SK-N-SH (cell line): ENCODE measurements at regions not wholly inside any gene's neighbourhood (a gene's known extent, or its start where the extent isn't known, plus 50 kb on each side); places are given as distances from the start of the nearest gene placed in this dataset.

Experiments used
- CTCF ChIA-PET: fragments of 300-600, 350-600 bp; formaldehyde crosslinking; extraction: SDS; loops from one replicate; lab custom pipeline; 2021; lab: Yijun Ruan, JAX
- POLR2A ChIA-PET: fragments of 350-600 bp; sonication (Branson Sonifier 250); formaldehyde crosslinking; extraction: SDS; loops from one replicate; lab custom pipeline; 2020; ENCODE audit warnings: antibody characterized with exemption, inconsistent platforms; lab: Yijun Ruan, JAX
- DNase-seq: peaks from one replicate; pipeline ENCODE4 v3.0.0; 2012
- H2AFZ ChIP-seq: fragments of 200-600 bp; sonication (generic); 2 replicates; pipeline ENCODE4 v1.8.1; 2016; ENCODE audit warnings: antibody characterized with exemption, mild to moderate bottlenecking, low read depth
- H3F3A ChIP-seq: fragments of 200-600 bp; sonication (generic); replicated peaks from 2 replicates; pipeline ENCODE3; 2016; ENCODE audit warnings: antibody characterized with exemption, mild to moderate bottlenecking; ENCODE audit not compliant: insufficient read depth
- H3K27ac ChIP-seq, 2 experiments: fragments of 200-500 bp in 1 of 2; fragments of 200-600 bp in 1 of 2; sonication (Bioruptor generic) in 1 of 2; sonication (generic), shearing (Covaris generic) in 1 of 2; 2 replicates each; pipeline versions ENCODE4 v1.5.1 to v1.6.1; 2014 to 2016; ENCODE audit warnings: low read depth in 2 of 2, inconsistent platforms in 1 of 2, low read length in 1 of 2, mild to moderate bottlenecking in 1 of 2, mixed read lengths in 1 of 2
- H3K27me3 ChIP-seq: fragments of 200-600 bp; sonication (generic), shearing (Covaris generic); 2 replicates; pipeline ENCODE4 v1.6.1; 2016; ENCODE audit warnings: mixed run types; ENCODE audit not compliant: insufficient read depth
- H3K36me3 ChIP-seq, 2 experiments: fragments of 200-500 bp in 1 of 2; fragments of 200-600 bp in 1 of 2; sonication (Bioruptor generic) in 1 of 2; sonication (generic) in 1 of 2; replicated peaks in 1 of 2; 2 replicates each; pipeline versions ENCODE3 to v1.5.1; 2014 to 2016; ENCODE audit warnings: low read length in 1 of 2, mild to moderate bottlenecking in 1 of 2; ENCODE audit not compliant: insufficient read depth in 2 of 2, control insufficient read depth in 1 of 2
- H3K4me1 ChIP-seq, 2 experiments: fragments of 200-500 bp in 1 of 2; fragments of 200-600 bp in 1 of 2; sonication (Bioruptor generic) in 1 of 2; sonication (generic), shearing (Covaris generic) in 1 of 2; 2 replicates each; pipeline versions ENCODE4 v1.5.1 to v1.6.1; 2014 to 2016; ENCODE audit warnings: low read depth in 1 of 2, low read length in 1 of 2, mixed run types in 1 of 2; ENCODE audit not compliant: insufficient read depth in 2 of 2, control insufficient read depth in 1 of 2
- H3K4me2 ChIP-seq: fragments of 200-600 bp; sonication (generic), shearing (Covaris generic); 2 replicates; pipeline ENCODE4 v1.6.1; 2017; ENCODE audit warnings: mixed run types
- H3K4me3 ChIP-seq, 2 experiments: fragments of 200-500 bp in 1 of 2; fragments of 200-600 bp in 1 of 2; sonication (Bioruptor generic) in 1 of 2; sonication (generic), shearing (Covaris generic) in 1 of 2; 2 replicates each; pipeline versions ENCODE4 v1.5.1 to v1.8.1; 2014 to 2016; ENCODE audit warnings: low read depth in 2 of 2, inconsistent platforms in 1 of 2, low read length in 1 of 2, mild to moderate bottlenecking in 1 of 2, mixed read lengths in 1 of 2, moderate library complexity in 1 of 2
- H3K79me2 ChIP-seq: fragments of 200-600 bp; sonication (generic); 2 replicates; pipeline ENCODE4 v1.8.1; 2017; ENCODE audit warnings: mild to moderate bottlenecking; ENCODE audit not compliant: insufficient read depth
- H3K9ac ChIP-seq: fragments of 200-600 bp; sonication (generic); 2 replicates; pipeline ENCODE4 v1.6.1; 2017; ENCODE audit warnings: mixed run types
- H3K9me2 ChIP-seq: fragments of 200-600 bp; sonication (generic); 2 replicates; pipeline ENCODE4 v1.6.1; 2017; ENCODE audit warnings: mixed run types
- H3K9me3 ChIP-seq: fragments of 200-600 bp; sonication (generic); 2 replicates; pipeline ENCODE4 v1.6.1; 2017; ENCODE audit warnings: mixed run types, mild to moderate bottlenecking, moderate library complexity
- H4K20me1 ChIP-seq: fragments of 200-600 bp; sonication (generic); 2 replicates; pipeline ENCODE4 v1.6.1; 2017; ENCODE audit warnings: mild to moderate bottlenecking, mixed run types; ENCODE audit not compliant: insufficient read depth
- EP300 ChIP-seq, 2 experiments: IDR thresholded peaks; 2 replicates each; pipeline versions ENCODE4 v1.4.0 to v1.6.1; 2012; ENCODE audit warnings: borderline replicate concordance in 1 of 2, low read depth in 1 of 2, low read length in 1 of 2
- EZH2phosphoT487 ChIP-seq: fragments of 200-600 bp; sonication (generic); IDR thresholded peaks from 2 replicates; pipeline ENCODE4 v1.6.1; 2017; ENCODE audit warnings: low read depth, mixed run types, mild to moderate bottlenecking, antibody characterized with exemption, moderate library complexity, borderline replicate concordance
- FOXJ3 ChIP-seq: sonication (generic); formaldehyde crosslinking; IDR thresholded peaks from 2 replicates; pipeline ENCODE4 v1.5.1; 2020; ENCODE audit warnings: mild to moderate bottlenecking, missing genetic modification reagents
- FOXM1 ChIP-seq: IDR thresholded peaks from 2 replicates; pipeline ENCODE4 v1.4.0; 2012; ENCODE audit warnings: low read depth, mild to moderate bottlenecking
- GABPA ChIP-seq: IDR thresholded peaks from 2 replicates; pipeline ENCODE4 v1.4.0; 2012; ENCODE audit warnings: low read depth, mild to moderate bottlenecking
- JUND ChIP-seq: IDR thresholded peaks from 2 replicates; pipeline ENCODE4 v1.4.0; 2012
- MEF2A ChIP-seq: IDR thresholded peaks from 2 replicates; pipeline ENCODE4 v1.4.0; 2012; ENCODE audit warnings: low read depth, borderline replicate concordance
- NFIC ChIP-seq: IDR thresholded peaks from 2 replicates; pipeline ENCODE4 v1.4.0; 2012; ENCODE audit warnings: borderline replicate concordance
- NRF1 ChIP-seq: IDR thresholded peaks from 2 replicates; pipeline ENCODE4 v1.6.1; 2012; ENCODE audit warnings: low read depth, mild to moderate bottlenecking, low read length
- POLR2AphosphoS5 ChIP-seq: IDR thresholded peaks from 2 replicates; pipeline ENCODE4 v1.6.1; 2012; ENCODE audit warnings: low read depth, low read length
- RAD21 ChIP-seq: IDR thresholded peaks from 2 replicates; pipeline ENCODE4 v1.6.1; 2012; ENCODE audit warnings: mild to moderate bottlenecking, low read length
- RFX5 ChIP-seq: IDR thresholded peaks from 2 replicates; pipeline ENCODE4 v1.6.1; 2012; ENCODE audit warnings: mild to moderate bottlenecking, improper control_type of control experiment, low read length
- RXRA ChIP-seq: IDR thresholded peaks from 2 replicates; pipeline ENCODE4 v1.4.0; 2012; ENCODE audit warnings: low read depth, mild to moderate bottlenecking, borderline replicate concordance
- SIN3A ChIP-seq: IDR thresholded peaks from 2 replicates; pipeline ENCODE4 v1.6.1; 2012; ENCODE audit warnings: low read depth, mild to moderate bottlenecking, low read length, moderate library complexity, borderline replicate concordance
- SMC3 ChIP-seq: IDR thresholded peaks from 2 replicates; pipeline ENCODE4 v1.6.1; 2012; ENCODE audit warnings: low read depth, low read length, improper control_type of control experiment
- YY1 ChIP-seq: IDR thresholded peaks from 2 replicates; pipeline ENCODE4 v1.4.0; 2012; ENCODE audit warnings: low read depth, mild to moderate bottlenecking
- WGBS: methylation state at CpG from one replicate; pipeline ENCODE4 v1.1.6; 2017; ENCODE audit warnings: low lambda C conversion rate; 5-methylcytosine and 5-hydroxymethylcytosine counted together
- TF ChIP-seq, protein P1 (sequence below): fragments of 150-350 bp; IDR thresholded peaks from 2 replicates; pipeline ENCODE4 v1.6.1; 2016; ENCODE audit warnings: mild to moderate bottlenecking, low read depth, low read length
- TF ChIP-seq, protein P2 (sequence below): IDR thresholded peaks from 2 replicates; pipeline ENCODE4 v1.4.0; 2012; ENCODE audit warnings: low read depth
- TF ChIP-seq, protein P3 (sequence below): IDR thresholded peaks from 2 replicates; pipeline ENCODE4 v1.4.0; 2012; ENCODE audit warnings: low read depth, borderline replicate concordance
- TF ChIP-seq, protein P4 (sequence below): IDR thresholded peaks from 2 replicates; pipeline ENCODE4 v1.4.0; 2012; ENCODE audit warnings: low read depth, borderline replicate concordance

DNA sequence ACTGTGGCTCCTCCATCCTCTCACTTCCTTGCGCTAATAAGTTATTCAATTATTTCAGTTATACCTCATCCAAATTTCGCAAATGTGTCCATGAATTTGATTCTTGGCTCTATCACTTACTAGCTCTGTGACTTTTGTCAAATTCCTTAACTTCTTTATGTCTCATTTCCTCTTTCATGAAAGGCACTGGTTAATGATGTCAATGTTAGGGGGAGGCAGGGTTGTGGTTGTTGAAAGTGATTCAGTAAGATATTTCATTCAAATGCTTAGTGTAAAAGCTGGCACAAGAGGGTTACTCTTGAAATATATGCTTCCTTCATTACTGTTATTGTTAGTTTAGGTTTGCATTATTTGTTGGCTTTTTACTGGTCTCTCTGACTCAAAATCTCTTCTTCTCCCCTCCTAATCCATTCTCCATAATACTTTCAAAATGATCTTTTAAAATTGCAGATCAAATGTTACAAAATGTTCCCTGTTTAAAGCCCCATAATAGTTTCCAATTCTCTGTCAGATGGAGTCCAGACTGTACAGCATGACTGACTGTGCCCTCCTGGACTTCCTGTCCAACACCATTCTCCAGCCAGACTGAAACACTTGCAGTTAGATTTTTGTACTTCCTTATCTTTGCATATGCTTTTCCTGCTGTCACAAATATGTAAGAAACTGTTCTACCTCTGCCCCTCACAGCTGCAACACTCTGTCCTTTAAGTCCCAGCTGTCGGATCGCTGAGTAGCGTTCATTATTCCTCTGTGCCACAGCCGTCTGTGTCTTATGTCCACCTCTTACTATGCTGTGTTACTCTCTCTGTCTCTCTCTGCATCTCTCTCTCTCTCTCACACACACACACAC lies 510.6 kb upstream of the RAG2 start:
- Histone ChIP-seq H3F3A (no peaks in the 10 kb centered on the region), H3K4me2 (no peak overlapping the region), H4K20me1 (no peaks in the 10 kb centered on the region), H3K9ac (no peak overlapping the region), H3K36me3 (no peaks in the 10 kb centered on the region), H3K9me3 (no peaks in the 10 kb centered on the region), H3K27ac (no peak overlapping the region), H2AFZ (0 out of 2 replicates have a peak overlapping the region, but pooled peaks have one; percentile 41), H3K79me2 (no peaks in the 10 kb centered on the region), H3K4me1 (peaks cover 0 to 36% of the 10 kb centered on the region in 2 experiments; a peak in 2 of 4 replicates), H3K4me3 (no peak overlapping the region), H3K27me3 (no peaks in the 10 kb centered on the region), H3K9me2 (no peaks in the 10 kb centered on the region)
- CTCF ChIA-PET = interaction anchor here (0.6 to 0.9 kb wide), 2 partner anchors 14 to 160 kb away, joined by 3 to 4 read pairs; no protein-coding TSS in a partner anchor
- POLR2A ChIA-PET = no interaction called here
- no peak for DNase-seq
- TF ChIP-seq RFX5 (no peak), POLR2AphosphoS5 (no peak), RAD21 (no peak), FOXJ3 (CRISPR knock-in tag) (no peak), NRF1 (no peak), MEF2A (no peak), GABPA (no peak), JUND (no peak), YY1 (no peak), EP300 (IDR thresholded peaks at IDR 0.05; ENCODE audit: borderline replicate concordance in 1 of 2, low read depth in 1 of 2, low read length in 1 of 2) (no peak), RXRA (no peak), NFIC (no peak), FOXM1 (no peak), SMC3 (no peak), EZH2phosphoT487 (no peak), SIN3A (no peak)
- TF ChIP-seq, protein P1, sequence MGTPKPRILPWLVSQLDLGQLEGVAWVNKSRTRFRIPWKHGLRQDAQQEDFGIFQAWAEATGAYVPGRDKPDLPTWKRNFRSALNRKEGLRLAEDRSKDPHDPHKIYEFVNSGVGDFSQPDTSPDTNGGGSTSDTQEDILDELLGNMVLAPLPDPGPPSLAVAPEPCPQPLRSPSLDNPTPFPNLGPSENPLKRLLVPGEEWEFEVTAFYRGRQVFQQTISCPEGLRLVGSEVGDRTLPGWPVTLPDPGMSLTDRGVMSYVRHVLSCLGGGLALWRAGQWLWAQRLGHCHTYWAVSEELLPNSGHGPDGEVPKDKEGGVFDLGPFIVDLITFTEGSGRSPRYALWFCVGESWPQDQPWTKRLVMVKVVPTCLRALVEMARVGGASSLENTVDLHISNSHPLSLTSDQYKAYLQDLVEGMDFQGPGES = no peak
- TF ChIP-seq, protein P2, sequence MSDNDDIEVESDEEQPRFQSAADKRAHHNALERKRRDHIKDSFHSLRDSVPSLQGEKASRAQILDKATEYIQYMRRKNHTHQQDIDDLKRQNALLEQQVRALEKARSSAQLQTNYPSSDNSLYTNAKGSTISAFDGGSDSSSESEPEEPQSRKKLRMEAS = no peak
- TF ChIP-seq, protein P3, sequence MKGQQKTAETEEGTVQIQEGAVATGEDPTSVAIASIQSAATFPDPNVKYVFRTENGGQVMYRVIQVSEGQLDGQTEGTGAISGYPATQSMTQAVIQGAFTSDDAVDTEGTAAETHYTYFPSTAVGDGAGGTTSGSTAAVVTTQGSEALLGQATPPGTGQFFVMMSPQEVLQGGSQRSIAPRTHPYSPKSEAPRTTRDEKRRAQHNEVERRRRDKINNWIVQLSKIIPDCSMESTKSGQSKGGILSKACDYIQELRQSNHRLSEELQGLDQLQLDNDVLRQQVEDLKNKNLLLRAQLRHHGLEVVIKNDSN = no peak
- TF ChIP-seq, protein P4, sequence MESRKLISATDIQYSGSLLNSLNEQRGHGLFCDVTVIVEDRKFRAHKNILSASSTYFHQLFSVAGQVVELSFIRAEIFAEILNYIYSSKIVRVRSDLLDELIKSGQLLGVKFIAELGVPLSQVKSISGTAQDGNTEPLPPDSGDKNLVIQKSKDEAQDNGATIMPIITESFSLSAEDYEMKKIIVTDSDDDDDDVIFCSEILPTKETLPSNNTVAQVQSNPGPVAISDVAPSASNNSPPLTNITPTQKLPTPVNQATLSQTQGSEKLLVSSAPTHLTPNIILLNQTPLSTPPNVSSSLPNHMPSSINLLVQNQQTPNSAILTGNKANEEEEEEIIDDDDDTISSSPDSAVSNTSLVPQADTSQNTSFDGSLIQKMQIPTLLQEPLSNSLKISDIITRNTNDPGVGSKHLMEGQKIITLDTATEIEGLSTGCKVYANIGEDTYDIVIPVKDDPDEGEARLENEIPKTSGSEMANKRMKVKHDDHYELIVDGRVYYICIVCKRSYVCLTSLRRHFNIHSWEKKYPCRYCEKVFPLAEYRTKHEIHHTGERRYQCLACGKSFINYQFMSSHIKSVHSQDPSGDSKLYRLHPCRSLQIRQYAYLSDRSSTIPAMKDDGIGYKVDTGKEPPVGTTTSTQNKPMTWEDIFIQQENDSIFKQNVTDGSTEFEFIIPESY = no peak
- WGBS = 49% methylated on average over 6 of the region's 6 CpGs
